ENCODE measurements at regions not wholly inside any gene's neighbourhood (a gene's known extent, or its start where the extent isn't known, plus 50 kb on each side); places are given as distances from the start of the nearest gene placed in this dataset.
A peak's percentile ranks its signal among the peaks of the same experiment; 100 is the strongest.

- H3K4me3 ChIP-seq, result no peak overlapping the region
- H3K9me3 ChIP-seq (ENCODE audit: low read depth, low read length), result no peaks in the 10 kb centered on the region
- no peak overlapping the region for H3K9ac ChIP-seq (ENCODE audit: insufficient read length)
- H3K27ac ChIP-seq, result no peak overlapping the region
- no peak for TF ChIP-seq EZH2 (IDR thresholded peaks at IDR 0.05)
- TF ChIP-seq FOXP2 (optimal IDR thresholded peaks at IDR 0.05; ENCODE audit: control extremely low read depth, extremely low read length, insufficient read depth), result no peak
- no peak for DNase-seq (ENCODE audit: low read depth, low spot score)
- no peaks in the 10 kb centered on the region for H3K36me3 ChIP-seq (ENCODE audit: insufficient read depth, low read length)
Measured at GRCh38 chr7:13037216-13037615, 349.8 kb downstream of the ARL4A start.

- no peak for DNase-seq (ENCODE audit: low read depth, low spot score)
- Histone ChIP-seq H3K9me3 (ENCODE audit: low read depth, low read length) (no peaks in the 10 kb centered on the region), H3K36me3 (ENCODE audit: insufficient read depth, low read length) (no peaks in the 10 kb centered on the region), H3K4me3 (no peak overlapping the region), H3K9ac (ENCODE audit: insufficient read length) (no peak overlapping the region), H3K27ac (no peak overlapping the region)
- TF ChIP-seq POLR2AphosphoS5 (IDR thresholded peaks at IDR 0.05; ENCODE audit: borderline replicate concordance, low read depth, low read length), result no peak
- TF ChIP-seq FOXP2 (optimal IDR thresholded peaks at IDR 0.05; ENCODE audit: control extremely low read depth, extremely low read length, insufficient read depth), result no peak
- TF ChIP-seq EZH2 (IDR thresholded peaks at IDR 0.05), result no peak
Measured at GRCh38 chr7:13041368-13041988, 354.0 kb downstream of the ARL4A start.

- TF ChIP-seq FOXP2 (optimal IDR thresholded peaks at IDR 0.05; ENCODE audit: control extremely low read depth, extremely low read length, insufficient read depth), result no peak
- no peak for TF ChIP-seq EZH2 (IDR thresholded peaks at IDR 0.05)
- no peak for TF ChIP-seq POLR2AphosphoS5 (IDR thresholded peaks at IDR 0.05; ENCODE audit: borderline replicate concordance, low read depth, low read length)
- H3K4me3 ChIP-seq, result no peak overlapping the region
- DNase-seq (ENCODE audit: low read depth, low spot score), result no peak
Measured at GRCh38 chr7:13042605-13043236, 355.3 kb downstream of the ARL4A start.

DNA sequence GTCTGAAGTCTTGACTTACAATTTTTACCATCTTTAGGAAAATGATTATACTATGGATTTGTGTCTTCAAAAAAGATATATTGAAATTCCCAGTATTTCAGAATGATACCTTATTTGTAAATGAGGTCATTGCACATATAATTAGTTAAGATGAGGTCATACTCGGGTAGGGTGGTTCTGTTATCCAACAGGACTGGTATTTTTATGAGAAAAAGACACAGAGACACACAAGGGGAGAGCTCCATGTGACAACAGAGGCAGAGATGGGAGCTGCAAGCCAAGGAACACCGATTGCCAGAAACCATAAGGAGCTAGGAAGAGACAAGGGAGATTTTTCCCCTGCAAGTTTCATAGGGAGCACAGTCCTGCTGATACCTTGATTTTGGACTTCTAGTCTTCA, 356.9 kb downstream of the ARL4A start:
- Histone ChIP-seq H3K36me3 (ENCODE audit: insufficient read depth, low read length) (no peaks in the 10 kb centered on the region), H3K27ac (no peak overlapping the region), H3K9ac (ENCODE audit: insufficient read length) (no peak overlapping the region), H3K9me3 (ENCODE audit: low read depth, low read length) (no peaks in the 10 kb centered on the region), H3K4me3 (no peak overlapping the region)
- no peak for DNase-seq (ENCODE audit: low read depth, low spot score)
- TF ChIP-seq EZH2 (IDR thresholded peaks at IDR 0.05) (no peak), FOXP2 (optimal IDR thresholded peaks at IDR 0.05; ENCODE audit: control extremely low read depth, extremely low read length, insufficient read depth) (no peak)

More at GRCh38 chr7:13042605-13043236, 355.3 kb downstream of the ARL4A start:
- H3K9ac ChIP-seq (ENCODE audit: insufficient read length), result no peak overlapping the region
- no peaks in the 10 kb centered on the region for H3K36me3 ChIP-seq (ENCODE audit: insufficient read depth, low read length)
- no peak overlapping the region for H3K27ac ChIP-seq
- no peaks in the 10 kb centered on the region for H3K9me3 ChIP-seq (ENCODE audit: low read depth, low read length)

GRCh38 chr7:13047061-13047460, 359.6 kb downstream of the ARL4A start:
- no peak overlapping the region for H3K27ac ChIP-seq
- no peak for TF ChIP-seq FOXP2 (optimal IDR thresholded peaks at IDR 0.05; ENCODE audit: control extremely low read depth, extremely low read length, insufficient read depth)
- no peak for TF ChIP-seq EZH2 (IDR thresholded peaks at IDR 0.05)
- TF ChIP-seq POLR2AphosphoS5 (IDR thresholded peaks at IDR 0.05; ENCODE audit: borderline replicate concordance, low read depth, low read length), result no peak
- H3K4me3 ChIP-seq, result no peak overlapping the region
- no peaks in the 10 kb centered on the region for H3K36me3 ChIP-seq (ENCODE audit: insufficient read depth, low read length)
- H3K9ac ChIP-seq (ENCODE audit: insufficient read length), result no peak overlapping the region
- H3K9me3 ChIP-seq (ENCODE audit: low read depth, low read length), result no peaks in the 10 kb centered on the region
- DNase-seq (ENCODE audit: low read depth, low spot score), result no peak

DNA sequence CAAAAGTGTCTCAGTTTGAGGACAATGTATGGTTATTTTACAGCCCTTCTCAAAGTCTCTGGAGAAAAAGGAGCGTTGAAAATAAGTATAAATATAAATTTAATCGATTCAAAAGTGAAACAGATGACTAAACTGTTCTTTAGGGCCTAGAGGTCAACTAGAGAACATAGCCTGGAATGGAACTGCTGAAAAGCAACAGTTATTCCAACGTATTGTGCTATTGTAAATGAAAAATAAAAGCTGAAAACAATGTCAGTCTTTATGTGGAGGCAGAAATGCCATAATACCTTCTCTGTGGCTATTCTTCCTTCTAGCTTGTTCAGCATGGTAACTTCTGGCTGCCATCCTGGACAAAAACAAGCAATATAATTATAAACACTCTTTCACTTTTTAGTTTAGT, 362.5 kb downstream of the ARL4A start:
- Histone ChIP-seq H3K4me3 (no peak overlapping the region), H3K27ac (0 out of 2 replicates have a peak overlapping the region, but pooled peaks have one; percentile 44), H3K9me3 (ENCODE audit: low read depth, low read length) (no peaks in the 10 kb centered on the region), H3K9ac (ENCODE audit: insufficient read length) (no peak overlapping the region), H3K36me3 (ENCODE audit: insufficient read depth, low read length) (no peaks in the 10 kb centered on the region)
- no peak for DNase-seq (ENCODE audit: low read depth, low spot score)
- no peak for TF ChIP-seq FOXP2 (optimal IDR thresholded peaks at IDR 0.05; ENCODE audit: control extremely low read depth, extremely low read length, insufficient read depth)
- no peak for TF ChIP-seq EZH2 (IDR thresholded peaks at IDR 0.05)
- TF ChIP-seq POLR2AphosphoS5 (IDR thresholded peaks at IDR 0.05; ENCODE audit: borderline replicate concordance, low read depth, low read length), result no peak

DNA sequence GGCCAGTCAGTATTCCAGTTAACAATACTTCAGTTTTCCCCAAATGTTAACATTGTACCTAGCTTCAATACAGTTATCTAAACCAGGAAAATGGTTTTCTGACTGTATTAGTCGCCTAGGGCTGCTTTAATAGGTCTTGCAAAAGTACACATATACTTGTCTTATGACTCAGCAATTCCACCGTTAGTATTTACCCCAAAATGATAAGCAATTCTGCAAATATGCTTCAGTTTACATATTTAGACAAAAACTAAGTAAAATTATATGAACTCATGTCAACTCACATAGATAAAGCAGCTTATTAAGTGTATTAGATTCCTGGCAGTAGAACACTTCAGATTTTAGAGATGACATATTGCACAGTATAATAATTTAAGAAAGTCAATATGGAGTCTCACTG, 363.3 kb downstream of the ARL4A start:
- H3K36me3 ChIP-seq (ENCODE audit: insufficient read depth, low read length), result no peaks in the 10 kb centered on the region
- H3K9me3 ChIP-seq (ENCODE audit: low read depth, low read length), result no peaks in the 10 kb centered on the region
- peak overlapping the region; percentile 65 for H3K27ac ChIP-seq
- 0 out of 2 replicates have a peak overlapping the region, but pooled peaks have one; percentile 14 for H3K4me3 ChIP-seq
- TF ChIP-seq FOXP2 (optimal IDR thresholded peaks at IDR 0.05; ENCODE audit: control extremely low read depth, extremely low read length, insufficient read depth), result no peak
- no peak for TF ChIP-seq POLR2AphosphoS5 (IDR thresholded peaks at IDR 0.05; ENCODE audit: borderline replicate concordance, low read depth, low read length)
- TF ChIP-seq EZH2 (IDR thresholded peaks at IDR 0.05), result no peak
- no peak overlapping the region for H3K9ac ChIP-seq (ENCODE audit: insufficient read length)
- peak; percentile 24 for DNase-seq (ENCODE audit: low read depth, low spot score)

- H3K9me3 ChIP-seq (ENCODE audit: low read depth, low read length), result no peaks in the 10 kb centered on the region
- H3K9ac ChIP-seq (ENCODE audit: insufficient read length), result no peak overlapping the region
- H3K4me3 ChIP-seq, result no peak overlapping the region
- TF ChIP-seq POLR2AphosphoS5 (IDR thresholded peaks at IDR 0.05; ENCODE audit: borderline replicate concordance, low read depth, low read length) (no peak), FOXP2 (optimal IDR thresholded peaks at IDR 0.05; ENCODE audit: control extremely low read depth, extremely low read length, insufficient read depth) (no peak), EZH2 (IDR thresholded peaks at IDR 0.05) (no peak)
- DNase-seq (ENCODE audit: low read depth, low spot score), result no peak
- H3K36me3 ChIP-seq (ENCODE audit: insufficient read depth, low read length), result no peaks in the 10 kb centered on the region
- no peak overlapping the region for H3K27ac ChIP-seq
Measured at GRCh38 chr7:13055732-13056368, 368.4 kb downstream of the ARL4A start.
